Spinal cord (tissue), 9 donors: ENCODE measurements at regions not wholly inside any gene's neighbourhood (a gene's known extent, or its start where the extent isn't known, plus 50 kb on each side); places are given as distances from the start of the nearest gene placed in this dataset.

Experiments
- DNase-seq, 6 donors: peaks; one replicate each; pipeline versions ENCODE4 v3.0.0 to v3.0.0-alpha.2; 2013 to 2015; ENCODE audit warnings: low spot score in 6 of 6, low read depth in 4 of 6
- H3K27ac ChIP-seq: one replicate; pipeline ENCODE4 v1.5.1; 2013; ENCODE audit warnings: low read depth, low read length, control low read depth
- H3K27me3 ChIP-seq: one replicate; pipeline ENCODE4 v1.6.1; 2013; ENCODE audit warnings: low read length; ENCODE audit not compliant: control insufficient read depth, insufficient read depth
- H3K36me3 ChIP-seq: one replicate; pipeline ENCODE4 v1.6.1; 2013; ENCODE audit warnings: low read length; ENCODE audit not compliant: control insufficient read depth, insufficient read depth
- H3K4me1 ChIP-seq: one replicate; pipeline ENCODE4 v1.6.1; 2013; ENCODE audit warnings: low read length; ENCODE audit not compliant: control insufficient read depth, insufficient read depth
- H3K4me3 ChIP-seq: one replicate; pipeline ENCODE4 v1.5.1; 2013; ENCODE audit warnings: low read depth, low read length, control low read depth
- H3K9me3 ChIP-seq: one replicate; pipeline ENCODE4 v1.6.1; 2013; ENCODE audit warnings: low read length; ENCODE audit not compliant: control insufficient read depth, insufficient read depth
- WGBS: methylation state at CpG from one replicate; pipeline ENCODE4 v1.1.5; 2013; ENCODE audit warnings: missing lambda C conversion rate; ENCODE audit not compliant: insufficient coverage; 5-methylcytosine and 5-hydroxymethylcytosine counted together
- donor health status: healthy.

- no peak for DNase-seq
- Histone ChIP-seq H3K27me3 (no peaks in the 10 kb centered on the region), H3K27ac (no peak overlapping the region), H3K9me3 (no peaks in the 10 kb centered on the region), H3K4me1 (peaks cover 22% of the 10 kb centered on the region), H3K4me3 (no peak overlapping the region), H3K36me3 (no peaks in the 10 kb centered on the region)
- WGBS = 100% methylated on average over 2 of the region's 2 CpGs
Observed at GRCh38 chr5:135229122-135229521, 169.9 kb downstream of the MACROH2A1 start.

GRCh38 chr5:135228222-135228621, 170.8 kb downstream of the MACROH2A1 start:
- H3K36me3 ChIP-seq = no peaks in the 10 kb centered on the region
- WGBS = 79% methylated on average over 1 of the region's 1 CpG
- DNase-seq = no peak

GRCh38 chr5:135227064-135228022, 171.7 kb downstream of the MACROH2A1 start:
- Histone ChIP-seq H3K27me3 (no peaks in the 10 kb centered on the region), H3K4me3 (no peak overlapping the region), H3K27ac (no peak overlapping the region), H3K36me3 (no peaks in the 10 kb centered on the region), H3K4me1 (peaks cover 12% of the 10 kb centered on the region), H3K9me3 (no peaks in the 10 kb centered on the region)
- 92% methylated on average over 1 of the region's 6 CpGs for WGBS
- DNase-seq = no peak

More at GRCh38 chr5:135228222-135228621, 170.8 kb downstream of the MACROH2A1 start:
- Histone ChIP-seq H3K4me3 (no peak overlapping the region), H3K27ac (no peak overlapping the region), H3K4me1 (peaks cover 17% of the 10 kb centered on the region), H3K9me3 (no peaks in the 10 kb centered on the region), H3K27me3 (no peaks in the 10 kb centered on the region)

- H3K9me3 ChIP-seq = no peaks in the 10 kb centered on the region
Observed at GRCh38 chr5:135225856-135226560, 173.0 kb downstream of the MACROH2A1 start.

GRCh38 chr5:135223891-135224625, 175.0 kb downstream of the MACROH2A1 start:
- no peak for DNase-seq
- 70% methylated on average over 4 of the region's 5 CpGs for WGBS
- peaks cover 4% of the 10 kb centered on the region for H3K4me1 ChIP-seq
- H3K36me3 ChIP-seq = no peaks in the 10 kb centered on the region
- H3K27ac ChIP-seq = no peak overlapping the region
- no peaks in the 10 kb centered on the region for H3K9me3 ChIP-seq
- H3K27me3 ChIP-seq = no peaks in the 10 kb centered on the region
- H3K4me3 ChIP-seq = no peak overlapping the region

More at GRCh38 chr5:135225856-135226560, 173.0 kb downstream of the MACROH2A1 start:
- no peak overlapping the region for H3K4me3 ChIP-seq
- WGBS = 25% methylated on average over 8 of the region's 16 CpGs
- no peaks in the 10 kb centered on the region for H3K27me3 ChIP-seq
- no peaks in the 10 kb centered on the region for H3K36me3 ChIP-seq
- DNase-seq = peak in 2 of 6 donors; percentile 20 to 30
- peaks cover 12% of the 10 kb centered on the region for H3K4me1 ChIP-seq
- no peak overlapping the region for H3K27ac ChIP-seq

GRCh38 chr5:135223404-135223803, 175.6 kb downstream of the MACROH2A1 start:
- DNase-seq = no peak
- no peak overlapping the region for H3K27ac ChIP-seq
- H3K4me3 ChIP-seq = no peak overlapping the region
- 75% methylated on average over 2 of the region's 2 CpGs for WGBS
- H3K36me3 ChIP-seq = no peaks in the 10 kb centered on the region
- peaks cover 4% of the 10 kb centered on the region for H3K4me1 ChIP-seq
- H3K9me3 ChIP-seq = no peaks in the 10 kb centered on the region
- H3K27me3 ChIP-seq = no peaks in the 10 kb centered on the region

GRCh38 chr5:135222771-135223170, 176.3 kb downstream of the MACROH2A1 start:
- H3K36me3 ChIP-seq = no peaks in the 10 kb centered on the region
- no peaks in the 10 kb centered on the region for H3K9me3 ChIP-seq
- no peak overlapping the region for H3K4me3 ChIP-seq
- no peak for DNase-seq
- no peak overlapping the region for H3K27ac ChIP-seq
- H3K27me3 ChIP-seq = no peaks in the 10 kb centered on the region
- H3K4me1 ChIP-seq = peaks cover 4% of the 10 kb centered on the region
- 100% methylated on average over 1 of the region's 3 CpGs for WGBS

GRCh38 chr5:135222171-135222681, 176.8 kb downstream of the MACROH2A1 start:
- Histone ChIP-seq H3K27me3 (no peaks in the 10 kb centered on the region), H3K4me3 (no peak overlapping the region), H3K27ac (no peak overlapping the region), H3K9me3 (no peaks in the 10 kb centered on the region), H3K36me3 (no peaks in the 10 kb centered on the region), H3K4me1 (peaks cover 4% of the 10 kb centered on the region)
- no peak for DNase-seq
- 93% methylated on average over 3 of the region's 4 CpGs for WGBS

GRCh38 chr5:135221696-135222095, 177.3 kb downstream of the MACROH2A1 start:
- peaks cover 4% of the 10 kb centered on the region for H3K4me1 ChIP-seq
- no CpG with 5 or more reads among the region's 2 CpGs for WGBS
- H3K9me3 ChIP-seq = no peaks in the 10 kb centered on the region
- H3K27ac ChIP-seq = no peak overlapping the region
- no peaks in the 10 kb centered on the region for H3K36me3 ChIP-seq
- no peak overlapping the region for H3K4me3 ChIP-seq
- no peaks in the 10 kb centered on the region for H3K27me3 ChIP-seq
- no peak for DNase-seq
